Ecto neural progenitor cell (in vitro differentiated cells): ENCODE measurements at regions not wholly inside any gene's neighbourhood (a gene's known extent, or its start where the extent isn't known, plus 50 kb on each side); places are given as distances from the start of the nearest gene placed in this dataset.

Source experiments
- DNase-seq: peaks from one replicate; pipeline ENCODE4 v3.0.0-alpha.2; 2018; ENCODE audit warnings: low spot score

DNA sequence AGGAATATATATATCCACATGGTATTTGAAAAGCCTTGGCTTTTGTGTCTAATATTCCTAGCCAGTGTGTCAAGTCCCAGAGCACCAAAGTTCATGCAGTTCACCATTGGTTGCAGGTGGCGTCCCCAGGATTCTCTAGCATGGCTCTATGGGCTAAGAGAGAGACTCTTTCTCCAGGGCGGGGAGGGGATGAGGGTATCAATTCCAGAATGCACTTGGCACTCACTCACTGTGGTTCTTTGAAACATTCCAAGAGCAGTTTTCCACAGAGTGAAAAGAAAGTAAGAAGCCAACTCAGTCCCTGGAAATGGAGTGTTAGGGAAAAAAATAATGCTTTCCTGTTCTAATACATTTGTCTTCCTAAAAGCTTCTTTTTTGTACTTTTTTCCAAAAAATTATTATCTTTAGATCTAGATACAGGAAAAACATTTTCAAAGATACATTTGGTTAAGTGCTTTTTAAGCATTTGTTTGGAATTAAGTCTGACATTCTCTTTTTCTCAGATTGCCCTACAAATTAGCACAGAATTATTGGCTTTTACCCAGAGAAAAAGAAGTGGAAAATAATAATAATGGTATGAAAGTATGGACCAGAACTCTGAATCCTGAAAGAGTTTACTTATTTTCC is 239.9 kb downstream of the PAX3 start:
- DNase-seq, result no peak

DNA sequence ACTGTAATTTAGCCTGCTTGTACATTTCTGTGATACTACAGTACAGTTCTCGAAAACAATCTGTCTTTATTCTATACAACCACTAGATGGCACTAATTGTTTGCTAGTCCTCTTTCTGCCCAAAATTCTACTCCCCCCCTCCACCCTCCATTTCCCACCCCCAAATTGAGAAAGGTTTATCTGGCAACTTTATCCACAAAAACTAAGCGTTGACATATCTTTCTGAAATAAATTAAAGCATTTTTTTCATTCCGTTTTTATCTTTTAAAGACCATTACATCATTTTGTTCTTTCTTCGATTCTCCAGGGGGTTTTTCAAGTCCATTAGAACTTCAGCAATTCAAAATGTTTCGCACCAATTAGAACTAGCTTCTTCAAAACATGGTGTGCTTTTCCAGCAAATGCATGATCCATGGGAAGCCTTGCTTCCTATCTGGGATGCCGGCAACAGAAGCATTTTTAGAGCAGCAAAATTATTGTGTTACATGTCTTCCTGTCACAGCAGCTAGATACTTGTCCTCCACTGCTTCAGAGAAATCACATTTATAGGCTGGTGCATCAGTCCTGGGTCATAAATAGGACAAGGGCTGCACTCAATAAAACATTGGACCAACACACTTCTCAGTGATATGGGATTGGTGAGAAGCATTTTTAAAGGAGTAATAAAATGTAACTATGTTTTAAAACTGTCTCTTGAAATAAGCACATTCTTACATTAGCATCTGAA is 241.3 kb downstream of the PAX3 start:
- no peak for DNase-seq

DNA sequence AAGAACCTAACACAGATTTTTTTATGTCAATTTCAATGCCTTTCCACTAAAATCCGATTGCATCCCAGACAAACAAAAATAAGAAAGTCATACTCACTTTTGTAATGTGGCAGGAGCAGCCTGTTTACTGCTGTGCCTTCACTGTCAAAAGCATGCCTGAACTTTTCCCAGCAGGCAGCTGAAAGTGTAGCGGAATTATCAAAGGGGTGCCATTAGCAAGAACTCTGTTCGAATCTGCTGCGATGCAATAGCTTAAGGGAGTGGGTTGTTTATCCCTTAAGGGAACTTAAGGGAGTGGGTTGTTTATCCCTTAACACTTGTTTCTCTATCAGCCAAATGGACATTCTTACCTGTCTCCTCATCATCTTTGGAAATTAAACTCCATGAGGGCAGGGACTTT is 243.5 kb downstream of the PAX3 start:
- DNase-seq, result no peak

DNA sequence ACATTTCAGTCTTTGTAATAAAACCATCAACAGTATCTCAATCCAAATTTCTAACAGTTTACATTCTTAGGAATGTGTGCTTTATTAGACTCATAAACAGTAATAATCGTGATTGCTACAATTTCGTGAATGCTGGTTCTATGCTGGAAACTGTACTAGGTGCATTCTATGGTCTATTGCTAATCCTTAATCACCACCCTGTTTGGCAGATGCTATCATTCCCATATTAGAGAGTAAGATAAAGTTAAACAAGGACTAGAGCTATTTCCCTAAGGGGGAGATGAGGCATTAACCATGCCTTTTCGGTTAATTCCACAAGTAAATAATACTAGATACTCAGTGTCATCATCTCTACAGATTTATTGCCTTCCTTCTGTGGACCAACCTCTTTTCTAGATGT is 244.0 kb downstream of the PAX3 start:
- DNase-seq, result no peak

DNA sequence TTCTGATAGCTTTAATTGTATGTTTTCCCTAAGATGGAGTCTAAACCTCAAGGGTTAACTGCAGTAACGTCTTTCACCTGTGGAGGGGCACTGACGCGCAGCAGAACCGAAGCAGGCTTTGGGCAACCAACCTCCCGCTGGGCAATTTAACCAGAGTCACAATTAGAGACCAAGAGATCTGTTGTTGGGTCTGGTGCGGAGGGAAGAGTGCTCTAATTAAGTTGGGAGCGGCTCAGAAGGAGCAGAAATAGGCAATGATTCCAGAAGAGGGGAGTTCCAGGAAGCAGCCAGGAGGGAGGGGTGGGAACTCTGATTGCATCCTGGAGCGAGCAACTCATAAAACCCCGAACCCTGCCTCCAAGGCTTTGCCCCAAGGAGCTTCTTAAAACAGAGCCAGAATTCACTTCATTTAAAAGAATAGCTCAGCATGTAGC is 245.8 kb downstream of the PAX3 start:
- peak; percentile 66 for DNase-seq

DNA sequence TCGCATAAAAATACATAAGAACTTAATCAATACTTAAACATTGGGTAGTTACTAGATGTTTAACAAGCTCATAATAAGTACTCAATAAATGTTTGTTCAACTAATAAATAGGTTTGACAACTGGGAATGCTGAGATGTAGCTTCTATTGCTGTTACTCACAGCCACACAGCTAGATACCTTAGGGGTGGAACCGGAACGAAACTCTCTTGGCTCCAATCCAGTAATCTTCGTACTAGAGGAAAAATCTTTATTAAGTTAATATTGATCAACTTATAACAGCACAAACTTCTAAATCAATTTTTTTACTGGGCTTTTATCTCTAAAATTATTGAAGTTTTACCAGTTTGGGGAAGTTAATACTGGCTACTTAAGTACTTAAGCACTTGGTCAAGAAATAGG is 247.8 kb downstream of the PAX3 start:
- DNase-seq, result no peak

DNA sequence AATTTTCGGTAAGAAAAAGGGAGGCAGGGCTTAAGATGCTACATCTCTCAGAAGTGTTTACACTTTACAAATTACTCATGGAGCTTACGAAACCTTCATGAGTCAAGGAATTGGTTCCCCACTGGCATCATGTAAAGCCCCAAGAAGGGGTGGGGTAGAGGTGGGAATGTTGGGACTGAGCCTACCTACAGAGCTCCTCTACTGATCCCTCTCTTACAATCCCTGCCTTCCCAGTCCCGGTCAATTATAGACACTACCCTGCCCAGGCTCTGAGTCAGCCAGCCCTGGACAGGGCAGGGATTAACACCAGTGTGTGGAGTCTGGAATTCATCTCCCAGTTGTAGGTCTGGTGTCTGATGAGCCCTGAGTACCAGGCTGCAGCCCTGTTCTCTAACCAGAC is 248.9 kb downstream of the PAX3 start:
- no peak for DNase-seq

DNA sequence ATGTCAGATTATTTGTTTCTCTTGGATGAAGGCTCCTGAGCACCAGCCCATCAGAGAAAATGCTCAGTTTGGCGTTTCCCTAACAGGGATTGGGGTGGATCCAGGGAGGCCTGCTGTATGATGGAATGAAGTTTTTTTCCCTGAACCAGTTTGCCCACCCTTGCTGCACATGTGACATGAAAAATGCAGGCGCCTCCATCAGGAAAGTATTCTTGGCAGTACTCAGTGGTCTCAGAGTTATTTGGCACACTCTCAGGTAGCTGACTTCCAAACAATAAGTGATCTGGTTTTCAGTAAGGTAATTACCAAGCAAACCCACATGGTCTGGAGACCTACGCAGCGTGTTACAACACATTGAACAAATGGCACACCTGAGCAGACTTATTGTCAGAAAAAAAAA is 254.9 kb downstream of the PAX3 start:
- no peak for DNase-seq

DNA sequence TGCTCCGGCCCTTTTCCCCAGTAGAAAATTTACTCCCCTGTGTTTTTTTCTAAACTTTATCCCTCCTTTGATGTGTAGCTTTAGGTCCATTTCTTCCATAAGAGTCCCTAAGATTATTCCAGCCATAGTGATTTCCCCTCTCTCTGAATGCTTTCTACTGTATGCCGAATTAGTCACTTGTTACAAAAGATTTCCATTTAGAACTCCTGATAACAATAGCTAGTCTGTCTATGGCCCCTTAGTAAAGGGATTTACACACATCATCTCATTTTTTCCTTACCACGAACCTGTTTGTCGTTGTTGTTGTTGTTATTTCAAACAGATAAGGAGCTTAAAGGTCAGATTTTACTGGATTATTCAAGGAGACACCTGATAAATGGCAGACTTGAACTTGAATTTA is 256.1 kb downstream of the PAX3 start:
- no peak for DNase-seq

DNA sequence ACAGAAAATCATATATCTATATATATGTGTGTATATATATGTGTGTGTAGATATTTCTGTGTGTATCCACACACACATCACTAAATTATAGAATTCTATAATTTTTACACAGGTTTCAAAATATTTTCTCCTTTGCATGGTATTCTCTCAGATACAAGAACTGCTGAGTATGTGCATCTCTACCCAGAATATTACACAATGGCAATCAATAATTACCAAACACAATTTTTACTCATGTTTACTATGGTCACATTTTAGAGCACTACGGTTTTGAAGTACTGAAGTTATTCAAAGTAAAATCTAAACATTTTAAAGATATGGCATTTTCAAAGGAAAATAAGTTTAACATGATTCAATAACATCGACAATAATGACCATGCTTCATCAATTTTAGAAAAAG is 258.5 kb downstream of the PAX3 start:
- no peak for DNase-seq

DNA sequence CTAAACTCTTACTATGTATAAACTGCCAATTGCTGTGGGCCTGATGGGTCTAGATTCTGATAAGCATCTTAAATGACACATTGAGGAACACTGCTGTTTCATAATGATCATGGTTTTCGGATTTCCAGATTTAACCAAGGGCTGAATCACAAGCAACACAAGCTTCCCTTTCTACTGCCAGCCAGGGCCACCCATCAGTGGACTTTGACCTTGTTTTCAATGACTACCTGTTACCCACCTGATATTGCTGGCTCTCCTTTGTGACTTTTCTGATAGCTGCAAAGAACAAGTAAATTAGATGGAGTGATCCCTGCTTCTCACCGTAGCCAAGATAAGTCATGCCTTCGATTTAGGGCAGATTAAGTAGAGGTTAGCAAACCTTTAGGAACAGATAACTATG is 259.0 kb downstream of the PAX3 start:
- no peak for DNase-seq

DNA sequence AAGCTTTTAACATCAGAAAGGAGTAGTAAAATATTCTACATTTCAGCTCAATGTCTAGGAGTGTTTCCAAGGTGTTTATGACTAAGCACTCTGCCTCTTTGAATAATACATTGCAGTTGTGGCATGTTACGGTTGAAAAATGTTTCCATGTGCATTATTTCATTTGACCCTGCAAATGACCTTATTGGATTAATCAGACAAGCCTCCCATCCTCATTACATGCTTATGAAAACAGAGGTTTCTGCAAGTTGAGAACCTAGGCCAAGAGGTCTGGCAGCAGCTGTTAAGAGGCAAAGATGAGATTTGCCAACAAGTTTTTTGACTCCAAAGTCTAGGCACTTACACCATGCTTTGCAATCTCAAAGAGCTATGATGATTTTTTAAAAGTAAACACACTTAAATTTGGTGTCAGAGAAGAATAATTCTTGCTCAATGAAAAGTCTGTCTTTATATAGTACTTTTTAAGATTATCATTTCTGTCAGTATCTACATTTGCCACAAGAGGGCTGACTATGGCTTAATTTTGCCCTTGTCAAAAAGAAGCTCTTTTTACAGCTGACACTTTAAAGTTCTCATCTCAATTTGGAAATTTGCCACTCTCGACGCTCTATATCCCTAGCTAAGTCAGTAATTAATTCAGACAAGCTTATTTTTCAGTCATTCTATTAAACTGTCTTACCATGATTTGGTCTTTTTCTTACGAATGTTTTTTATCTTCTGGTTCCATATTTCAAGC is 260.6 kb downstream of the PAX3 start:
- DNase-seq, result no peak

DNA sequence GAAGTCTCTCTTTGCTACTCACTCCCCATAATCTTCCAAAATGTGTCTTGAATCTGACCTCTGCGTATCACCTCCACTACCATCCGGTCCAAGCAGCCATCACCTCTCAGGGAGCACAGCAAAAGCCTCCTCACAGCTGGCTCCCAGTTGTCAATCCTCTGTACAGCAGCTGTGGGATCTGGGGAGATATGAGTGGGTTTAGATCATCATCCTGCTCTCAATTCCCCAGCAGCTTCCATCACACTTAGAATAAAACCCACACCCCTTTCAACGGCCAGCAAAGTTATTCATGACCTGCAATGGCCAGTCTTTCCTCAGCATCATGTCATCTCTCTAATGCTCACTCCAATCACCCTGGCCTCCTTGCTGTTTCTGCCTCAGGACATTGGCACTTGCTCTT is 261.6 kb downstream of the PAX3 start:
- no peak for DNase-seq

DNA sequence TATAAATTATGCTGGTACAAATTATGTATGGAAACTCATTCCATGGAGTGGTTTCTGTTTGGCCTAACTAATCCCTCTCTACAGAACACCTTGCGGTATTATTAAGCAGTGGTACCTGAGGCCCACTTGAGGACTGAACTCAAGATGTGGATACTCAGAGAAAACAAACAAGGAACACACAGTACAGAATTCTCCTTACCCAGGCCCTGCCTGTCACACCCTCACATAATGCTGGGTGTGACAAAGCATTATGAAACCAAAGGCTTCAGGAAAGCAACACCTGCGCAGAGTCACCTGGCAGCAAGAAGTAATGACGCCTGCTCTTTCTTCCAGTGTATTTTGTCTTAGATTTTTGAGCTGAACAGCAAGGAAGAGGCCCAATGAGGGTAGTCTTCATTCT is 264.7 kb downstream of the PAX3 start:
- DNase-seq, result no peak

DNA sequence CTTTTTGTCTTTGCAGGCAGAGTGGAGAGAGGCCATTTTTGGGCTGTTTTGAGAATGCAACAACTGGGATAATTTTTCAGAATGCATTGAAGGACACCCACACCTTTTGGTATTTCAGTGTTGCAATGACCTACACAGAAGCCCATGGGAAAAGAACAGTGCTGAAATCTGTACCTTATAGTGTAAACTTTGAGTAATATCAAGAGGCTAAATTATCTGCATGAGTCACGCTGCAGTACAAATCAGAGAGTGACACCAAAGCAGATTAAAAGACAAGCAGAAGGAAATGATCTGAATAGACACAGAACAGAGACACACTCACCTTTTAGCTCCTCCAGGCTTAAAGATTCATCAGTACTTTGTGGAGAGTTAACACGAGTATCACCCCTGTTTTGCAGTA is 265.3 kb downstream of the PAX3 start:
- DNase-seq, result no peak

DNA sequence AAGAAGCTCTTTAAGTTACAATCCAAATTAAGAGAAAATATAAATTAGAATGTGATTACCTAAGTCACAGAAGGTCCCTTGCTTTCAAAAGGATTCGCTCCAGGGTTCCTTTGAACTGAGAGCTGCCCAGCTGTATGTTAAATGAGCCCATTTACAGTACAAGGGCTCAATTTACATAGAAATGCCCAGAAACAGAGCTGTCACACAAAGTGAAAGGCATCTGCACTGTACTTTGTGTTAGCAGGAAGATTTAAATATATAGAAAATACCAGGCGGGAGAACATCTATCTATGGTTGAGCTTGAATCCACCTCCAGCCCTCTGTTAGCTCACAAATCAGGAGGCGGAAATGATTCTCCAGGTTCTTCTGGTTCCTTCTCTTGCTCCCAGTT is 272.9 kb downstream of the PAX3 start:
- no peak for DNase-seq

DNA sequence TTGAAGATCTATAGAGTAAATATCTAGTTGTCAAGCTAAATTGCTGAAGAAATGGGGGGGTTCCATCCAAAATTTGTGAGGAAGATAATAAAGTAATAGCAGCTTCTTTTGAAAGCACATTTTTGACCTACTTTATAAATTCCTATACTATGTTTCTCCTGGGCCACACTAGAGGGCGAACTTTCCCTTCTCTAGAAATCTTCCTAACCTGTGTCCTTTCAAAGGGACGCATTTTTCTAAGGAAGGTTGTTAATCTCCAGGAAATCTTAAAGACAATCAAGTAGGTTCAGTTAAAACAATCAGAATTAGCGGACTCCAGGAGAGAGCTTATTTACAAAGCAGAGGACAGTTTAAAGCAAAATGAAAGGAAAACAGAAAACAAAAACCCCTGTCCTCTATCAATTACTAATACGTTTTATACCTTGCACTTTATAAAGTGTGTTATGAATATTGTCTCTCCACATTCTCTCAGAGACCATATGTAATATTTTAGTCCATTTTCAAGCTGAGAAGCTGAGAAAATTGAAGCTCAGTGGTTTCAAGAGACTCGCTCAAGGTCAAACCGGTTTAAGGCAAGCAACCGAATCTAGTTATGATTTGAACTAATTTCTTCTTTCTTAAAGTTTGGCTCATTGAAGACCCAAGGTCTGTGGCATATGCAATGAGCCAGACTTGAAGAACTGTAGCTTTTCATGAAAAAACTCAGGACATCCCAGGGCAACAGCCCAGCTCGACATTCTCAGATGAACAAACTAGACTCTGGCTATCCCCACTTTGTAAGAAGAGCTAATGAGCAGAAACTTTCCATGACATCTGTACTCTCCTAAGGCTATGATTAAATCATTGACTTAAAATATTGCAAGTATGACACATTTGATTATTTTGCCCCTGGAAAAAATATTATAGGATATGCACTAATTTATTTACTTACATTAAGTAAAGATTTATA is 273.6 kb downstream of the PAX3 start:
- DNase-seq, result no peak

DNA sequence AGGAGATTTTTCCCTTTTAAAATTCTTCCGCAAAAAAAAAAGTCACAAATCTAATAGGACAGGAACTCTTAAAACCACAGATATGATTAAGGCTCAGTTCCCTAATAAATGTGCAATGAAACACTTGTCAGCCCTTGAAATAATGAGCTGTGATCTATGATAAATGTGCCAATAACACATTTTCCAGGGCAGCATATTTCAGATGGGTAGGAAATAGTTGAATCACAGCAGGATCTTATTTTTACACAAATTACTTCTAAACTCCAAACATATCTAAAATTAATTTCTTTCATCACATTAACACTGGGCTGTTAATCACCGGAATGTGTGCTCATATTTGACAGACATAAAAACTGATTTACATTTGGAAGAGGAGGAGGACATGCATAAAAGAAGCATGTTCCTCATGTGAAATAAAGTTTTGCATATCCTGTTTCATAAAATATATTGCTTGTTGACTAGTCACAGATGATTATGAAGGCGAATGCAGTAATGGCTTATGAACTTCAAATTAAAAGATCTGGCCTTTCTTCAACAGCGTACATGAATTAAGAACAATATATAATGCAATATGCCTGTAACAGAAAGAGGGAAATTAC is 281.4 kb downstream of the PAX3 start:
- no peak for DNase-seq

DNA sequence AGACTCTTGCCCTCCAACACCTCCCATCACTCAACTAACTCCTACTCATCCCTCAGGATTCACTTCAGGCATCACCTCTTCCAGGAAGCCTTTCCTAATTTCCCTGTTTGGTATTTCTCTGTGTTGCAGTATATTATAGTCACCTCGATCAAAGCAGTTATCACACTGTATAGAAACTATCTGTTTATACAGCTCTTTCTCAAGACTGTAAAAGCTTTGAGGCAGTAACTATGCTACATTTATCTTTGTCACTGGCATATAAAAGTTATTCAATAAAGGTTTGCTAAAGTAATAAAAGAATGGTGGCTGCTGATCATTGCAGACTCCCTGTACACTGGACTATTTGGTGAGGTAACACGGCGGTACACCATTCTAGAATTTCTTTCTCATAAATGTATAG is 284.9 kb downstream of the PAX3 start:
- no peak for DNase-seq

DNA sequence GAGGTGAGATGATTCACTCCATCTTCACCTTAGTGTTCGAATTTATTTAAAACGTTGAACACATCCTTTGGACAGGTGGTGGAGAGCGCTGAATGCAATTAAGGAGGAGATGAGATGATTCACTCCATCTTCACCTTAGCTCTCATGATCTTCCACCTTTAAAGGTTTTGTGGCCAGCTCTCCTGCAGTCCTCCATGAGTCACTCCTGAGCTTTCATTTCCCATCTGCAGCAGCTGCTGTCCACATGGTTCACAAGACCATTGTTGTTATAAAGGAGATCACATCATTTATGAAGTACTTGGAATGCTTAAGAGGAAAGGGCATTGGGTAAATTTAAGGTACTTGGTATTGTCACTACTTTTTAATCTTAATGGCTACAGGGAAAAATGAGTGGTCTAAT is 298.5 kb downstream of the PAX3 start:
- no peak for DNase-seq

DNA sequence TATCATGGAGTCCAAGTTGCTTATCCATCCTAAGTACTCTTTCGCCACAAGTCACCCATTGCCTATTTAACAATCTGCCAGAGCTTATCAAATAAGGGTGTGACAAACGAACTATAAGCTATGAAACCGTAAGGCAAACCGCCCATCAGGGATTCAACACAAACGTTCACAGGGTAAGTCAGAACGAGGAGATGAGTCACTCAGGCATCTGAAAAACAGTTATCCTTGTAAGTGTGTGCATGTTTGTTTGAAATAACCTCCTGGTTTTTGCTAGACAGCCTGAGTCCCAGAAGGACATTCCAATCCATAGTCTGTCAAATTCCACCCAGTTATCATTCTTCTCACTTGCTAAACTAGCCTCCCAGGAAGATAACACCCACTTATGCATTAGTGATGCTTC is 299.1 kb downstream of the PAX3 start:
- DNase-seq, result no peak

DNA sequence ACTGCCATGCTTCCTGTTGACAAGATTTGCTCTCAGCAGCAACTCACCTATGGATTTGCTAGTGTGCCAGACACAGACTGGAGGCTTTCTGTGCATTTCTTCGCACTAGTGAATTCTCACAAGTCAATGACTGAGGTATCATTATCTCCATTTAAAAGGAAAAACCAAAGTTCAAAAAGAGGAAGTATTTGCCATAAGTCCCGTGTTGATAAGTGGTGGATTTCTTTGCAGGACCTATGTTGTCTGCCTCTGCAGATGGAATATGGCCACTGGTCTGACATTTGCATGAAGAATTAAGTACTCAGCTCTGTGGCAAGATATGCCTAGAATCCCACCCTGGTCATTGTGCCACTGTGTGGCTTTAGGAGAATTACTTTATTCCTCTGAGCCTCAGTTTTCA is 299.6 kb downstream of the PAX3 start:
- no peak for DNase-seq
